WTC11 (cell line): ENCODE measurements at regions not wholly inside any gene's neighbourhood (a gene's known extent, or its start where the extent isn't known, plus 50 kb on each side); places are given as distances from the start of the nearest gene placed in this dataset.

Experiments used
- ATAC-seq: fragments of 200-7000 bp; cut with Tn5 transposase; 2 replicates; pipeline ENCODE4 v1.10.0; 2021; ENCODE audit warnings: mild to moderate bottlenecking, moderate library complexity
- CTCF ChIA-PET: fragments of 300-600 bp; sonication (Branson Sonifier 250); formaldehyde crosslinking; loops from one replicate; lab custom pipeline; 2021; ENCODE audit warnings: antibody characterized with exemption; lab: Charles Lee
- POLR2A ChIA-PET: fragments of 350-600 bp; sonication (Branson Sonifier 250); formaldehyde crosslinking; loops from one replicate; lab custom pipeline; 2021; ENCODE audit warnings: antibody characterized with exemption; lab: Charles Lee
- DNase-seq: peaks from one replicate; pipeline ENCODE4 v3.0.0; 2021; ENCODE audit warnings: low spot score
- H3K27ac Mint-ChIP-seq: 2 replicates; pipeline ENCODE4 v1.8.0; 2021; ENCODE audit warnings: mixed read lengths
- H3K27me3 Mint-ChIP-seq: 2 replicates; pipeline ENCODE4 v1.8.0; 2021; ENCODE audit warnings: low read depth, mild to moderate bottlenecking, moderate library complexity, mixed read lengths
- H3K36me3 Mint-ChIP-seq: 2 replicates; pipeline ENCODE4 v1.8.0; 2021; ENCODE audit warnings: mixed read lengths
- H3K4me1 Mint-ChIP-seq: 2 replicates; pipeline ENCODE4 v1.8.0; 2022; ENCODE audit warnings: mixed read lengths
- H3K4me3 Mint-ChIP-seq: 2 replicates; pipeline ENCODE4 v1.8.0; 2021; ENCODE audit warnings: mild to moderate bottlenecking, moderate library complexity, mixed read lengths
- H3K9me3 Mint-ChIP-seq: 2 replicates; pipeline ENCODE4 v1.8.0; 2021; ENCODE audit warnings: mixed read lengths
- AR ChIP-seq: fragments of 250-450 bp; sonication (Bioruptor Pico); IDR thresholded peaks from 2 replicates; pipeline ENCODE4 v1.9.0; 2021; ENCODE audit warnings: mild to moderate bottlenecking
- CDX4 ChIP-seq: fragments of 250-450 bp; sonication (Bioruptor Pico); IDR thresholded peaks from 2 replicates; pipeline ENCODE4 v1.9.0; 2021; ENCODE audit warnings: moderate library complexity, mild to moderate bottlenecking, inconsistent platforms, borderline replicate concordance
- CREB1 ChIP-seq: sonication (generic); formaldehyde crosslinking; IDR thresholded peaks from 2 replicates; pipeline ENCODE4 v1.8.0; 2023; ENCODE audit warnings: mild to moderate bottlenecking, missing genetic modification reagents
- FOXK1 ChIP-seq: sonication (generic); formaldehyde crosslinking; IDR thresholded peaks from 2 replicates; pipeline ENCODE4 v1.8.0; 2022; ENCODE audit warnings: mild to moderate bottlenecking, moderate library complexity, missing genetic modification reagents
- FOXP1 ChIP-seq: sonication (generic); formaldehyde crosslinking; IDR thresholded peaks from 2 replicates; pipeline ENCODE4 v1.8.0; 2022; ENCODE audit warnings: missing genetic modification reagents, mild to moderate bottlenecking, moderate library complexity, borderline replicate concordance
- FOXP4 ChIP-seq: sonication (generic); formaldehyde crosslinking; IDR thresholded peaks from 2 replicates; pipeline ENCODE4 v1.8.0; 2022; ENCODE audit warnings: mild to moderate bottlenecking, missing genetic modification reagents
- GRHL2 ChIP-seq: fragments of 250-450 bp; sonication (Bioruptor Pico); IDR thresholded peaks from 2 replicates; pipeline ENCODE4 v1.8.0; 2022; ENCODE audit warnings: mild to moderate bottlenecking, moderate library complexity; ENCODE audit not compliant: insufficient replicate concordance, severe bottlenecking
- MLX ChIP-seq: sonication (generic); formaldehyde crosslinking; IDR thresholded peaks from 2 replicates; pipeline ENCODE4 v1.8.1; 2023; ENCODE audit warnings: mild to moderate bottlenecking, missing genetic modification reagents, moderate library complexity
- NFATC4 ChIP-seq: fragments of 250-450 bp; sonication (Bioruptor Pico); IDR thresholded peaks from 2 replicates; pipeline ENCODE4 v1.9.0; 2021; ENCODE audit warnings: mild to moderate bottlenecking
- NR2C2 ChIP-seq: sonication (generic); formaldehyde crosslinking; IDR thresholded peaks from 2 replicates; pipeline ENCODE4 v1.8.0; 2022; ENCODE audit warnings: mild to moderate bottlenecking, missing genetic modification reagents
- NR3C1 ChIP-seq: sonication (generic); formaldehyde crosslinking; conservative IDR thresholded peaks from 2 replicates; pipeline ENCODE4 v1.8.1; 2023; ENCODE audit warnings: low read depth, mild to moderate bottlenecking, missing genetic modification reagents
- PRRX2 ChIP-seq: fragments of 250-450 bp; sonication (Bioruptor Pico); IDR thresholded peaks from 2 replicates; pipeline ENCODE4 v1.8.0; 2021; ENCODE audit warnings: mild to moderate bottlenecking
- RELA ChIP-seq: sonication (generic); formaldehyde crosslinking; IDR thresholded peaks from 2 replicates; pipeline ENCODE4 v1.8.1; 2022; ENCODE audit warnings: missing genetic modification reagents, mild to moderate bottlenecking, borderline replicate concordance
- SMAD3 ChIP-seq: sonication (generic); formaldehyde crosslinking; IDR thresholded peaks from 2 replicates; pipeline ENCODE4 v1.8.0; 2022; ENCODE audit warnings: missing genetic modification reagents, mild to moderate bottlenecking, borderline replicate concordance
- SP1 ChIP-seq: sonication (generic); formaldehyde crosslinking; conservative IDR thresholded peaks from 2 replicates; pipeline ENCODE4 v1.8.1; 2022; ENCODE audit warnings: missing genetic modification reagents
- ZBTB21 ChIP-seq: sonication (generic); formaldehyde crosslinking; IDR thresholded peaks from 2 replicates; pipeline ENCODE4 v1.8.1; 2023; ENCODE audit warnings: mild to moderate bottlenecking, missing genetic modification reagents, borderline replicate concordance
- ZBTB43 ChIP-seq: sonication (generic); formaldehyde crosslinking; IDR thresholded peaks from 2 replicates; pipeline ENCODE4 v1.8.1; 2023; ENCODE audit warnings: mild to moderate bottlenecking, missing genetic modification reagents
- ZNF396 ChIP-seq: fragments of 250-450 bp; sonication (Bioruptor Pico); IDR thresholded peaks from 2 replicates; pipeline ENCODE4 v1.8.0; 2021; ENCODE audit warnings: mild to moderate bottlenecking, moderate library complexity, borderline replicate concordance
- TF ChIP-seq, protein P1 (sequence below): sonication (generic); formaldehyde crosslinking; conservative IDR thresholded peaks from 2 replicates; pipeline ENCODE4 v1.8.1; 2023; ENCODE audit warnings: mild to moderate bottlenecking, low read depth, missing genetic modification reagents, moderate library complexity
- TF ChIP-seq, protein P2 (sequence below): sonication (generic); formaldehyde crosslinking; conservative IDR thresholded peaks from 2 replicates; pipeline ENCODE4 v1.8.1; 2022; ENCODE audit warnings: mild to moderate bottlenecking, missing genetic modification reagents

- no peak for TF ChIP-seq FOXP4 (CRISPR knock-in tag)
- TF ChIP-seq MLX (CRISPR knock-in tag): no peak
- TF ChIP-seq, all 79 proteins: peak for 0
These were observed 72.1 kb upstream of the SLC13A1 start (continued) for GRCh38 chr7:123271856-123272255.

DNA sequence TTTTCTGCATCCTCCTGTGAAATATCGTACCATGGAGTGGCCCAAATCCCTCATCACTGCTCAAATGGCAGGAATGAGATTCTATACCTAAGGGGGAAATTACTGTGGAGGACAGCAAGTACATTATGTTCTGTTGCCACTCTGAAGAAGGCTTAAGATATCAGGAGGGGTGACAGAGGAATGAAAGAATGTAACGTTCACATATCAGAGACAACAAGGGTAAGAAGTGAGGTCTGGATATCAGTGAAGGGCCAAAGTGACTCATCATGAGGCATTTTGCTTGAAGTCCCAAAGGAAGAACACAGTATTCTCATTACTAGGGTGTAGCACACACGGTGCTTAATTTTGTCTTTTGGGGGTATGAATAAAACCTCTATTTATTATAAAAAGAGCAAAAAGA lies 71.5 kb upstream of the SLC13A1 start:
- Mint-ChIP-seq H3K27me3 (no peaks in the 10 kb centered on the region), H3K27ac (no peak overlapping the region), H3K4me1 (peaks cover 4% of the 10 kb centered on the region; the same call in 1 of the 2 replicates), H3K4me3 (no peak overlapping the region), H3K9me3 (0 out of 2 replicates have a peak, but pooled peaks cover 3% of the 10 kb centered on the region), H3K36me3 (no peaks in the 10 kb centered on the region)
- ChIA-PET POLR2A (no interaction called here), CTCF (interaction anchor here (1.1 kb wide), 1 partner anchor 14 kb away, joined by 3 read pairs; no protein-coding TSS in a partner anchor)
- no peak for TF ChIP-seq FOXP1 (CRISPR knock-in tag)
- no peak for DNase-seq
- no peak for ATAC-seq

- Mint-ChIP-seq H3K4me3 (no peak overlapping the region), H3K4me1 (peaks cover 4% of the 10 kb centered on the region; the same call in 1 of the 2 replicates), H3K27me3 (no peaks in the 10 kb centered on the region), H3K36me3 (no peaks in the 10 kb centered on the region), H3K27ac (no peak overlapping the region), H3K9me3 (peaks cover 4% of the 10 kb centered on the region)
- ChIA-PET CTCF (interaction anchor here (1.1 kb wide), 1 partner anchor 14 kb away, joined by 3 read pairs; no protein-coding TSS in a partner anchor), POLR2A (no interaction called here)
- no peak for TF ChIP-seq GRHL2 (CRISPR knock-in tag)
- TF ChIP-seq ZNF396 (CRISPR knock-in tag): no peak
- TF ChIP-seq NR2C2: no peak
- no peak for TF ChIP-seq PRRX2 (CRISPR knock-in tag)
- no peak for TF ChIP-seq FOXK1
- no peak for TF ChIP-seq SP1
- no peak for TF ChIP-seq ZBTB21
- no peak for TF ChIP-seq CREB1 (CRISPR knock-in tag)
- no peak for TF ChIP-seq SMAD3
- ATAC-seq: no peak
- no peak for DNase-seq
These were observed 70.8 kb upstream of the SLC13A1 start for GRCh38 chr7:123270570-123270969.

- Mint-ChIP-seq H3K9me3 (peaks cover 26% of the 10 kb centered on the region), H3K36me3 (no peaks in the 10 kb centered on the region), H3K27ac (no peak overlapping the region), H3K4me1 (peaks cover 6% of the 10 kb centered on the region), H3K27me3 (no peaks in the 10 kb centered on the region; the same call in 1 of the 2 replicates), H3K4me3 (no peak overlapping the region)
- POLR2A ChIA-PET: no interaction called here
- ATAC-seq: no peak
- CTCF ChIA-PET: no interaction called here
- DNase-seq: no peak
- TF ChIP-seq CDX4: no peak
- no peak for TF ChIP-seq NFATC4
- TF ChIP-seq, protein P1, sequence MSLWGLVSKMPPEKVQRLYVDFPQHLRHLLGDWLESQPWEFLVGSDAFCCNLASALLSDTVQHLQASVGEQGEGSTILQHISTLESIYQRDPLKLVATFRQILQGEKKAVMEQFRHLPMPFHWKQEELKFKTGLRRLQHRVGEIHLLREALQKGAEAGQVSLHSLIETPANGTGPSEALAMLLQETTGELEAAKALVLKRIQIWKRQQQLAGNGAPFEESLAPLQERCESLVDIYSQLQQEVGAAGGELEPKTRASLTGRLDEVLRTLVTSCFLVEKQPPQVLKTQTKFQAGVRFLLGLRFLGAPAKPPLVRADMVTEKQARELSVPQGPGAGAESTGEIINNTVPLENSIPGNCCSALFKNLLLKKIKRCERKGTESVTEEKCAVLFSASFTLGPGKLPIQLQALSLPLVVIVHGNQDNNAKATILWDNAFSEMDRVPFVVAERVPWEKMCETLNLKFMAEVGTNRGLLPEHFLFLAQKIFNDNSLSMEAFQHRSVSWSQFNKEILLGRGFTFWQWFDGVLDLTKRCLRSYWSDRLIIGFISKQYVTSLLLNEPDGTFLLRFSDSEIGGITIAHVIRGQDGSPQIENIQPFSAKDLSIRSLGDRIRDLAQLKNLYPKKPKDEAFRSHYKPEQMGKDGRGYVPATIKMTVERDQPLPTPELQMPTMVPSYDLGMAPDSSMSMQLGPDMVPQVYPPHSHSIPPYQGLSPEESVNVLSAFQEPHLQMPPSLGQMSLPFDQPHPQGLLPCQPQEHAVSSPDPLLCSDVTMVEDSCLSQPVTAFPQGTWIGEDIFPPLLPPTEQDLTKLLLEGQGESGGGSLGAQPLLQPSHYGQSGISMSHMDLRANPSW (CRISPR knock-in tag): no peak
- no peak for TF ChIP-seq ZBTB43 (CRISPR knock-in tag)
- no peak for TF ChIP-seq NR3C1 (CRISPR knock-in tag)
- TF ChIP-seq RELA (CRISPR knock-in tag): no peak
- TF ChIP-seq MLX (CRISPR knock-in tag): no peak
- TF ChIP-seq AR (CRISPR knock-in tag): no peak
- TF ChIP-seq, protein P2, sequence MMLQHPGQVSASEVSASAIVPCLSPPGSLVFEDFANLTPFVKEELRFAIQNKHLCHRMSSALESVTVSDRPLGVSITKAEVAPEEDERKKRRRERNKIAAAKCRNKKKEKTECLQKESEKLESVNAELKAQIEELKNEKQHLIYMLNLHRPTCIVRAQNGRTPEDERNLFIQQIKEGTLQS (CRISPR knock-in tag): no peak
These were observed 66.1 kb upstream of the SLC13A1 start for GRCh38 chr7:123265853-123266252.
